RWPE1 (cell line): ENCODE measurements at regions not wholly inside any gene's neighbourhood (a gene's known extent, or its start where the extent isn't known, plus 50 kb on each side); places are given as distances from the start of the nearest gene placed in this dataset.

ENCODE experiments used
- CTCF ChIA-PET: fragments of 350-600 bp; sonication (Branson Sonifier 250); formaldehyde crosslinking; extraction: SDS; loops from one replicate; lab custom pipeline; 2021; lab: Yijun Ruan, JAX
- POLR2A ChIA-PET: fragments of 400-600 bp; formaldehyde crosslinking; extraction: SDS; loops from one replicate; lab custom pipeline; 2020; ENCODE audit warnings: antibody characterized with exemption; ENCODE audit not compliant: low non-redundant PET; lab: Yijun Ruan, JAX
- DNase-seq: peaks from one replicate; pipeline ENCODE4 v3.0.0; 2012; ENCODE audit warnings: low spot score
- H3K27ac ChIP-seq: fragments of 450-650 bp; 2 replicates; pipeline ENCODE4 v1.5.1; 2017
- CTCF ChIP-seq: fragments of 450-650 bp; conservative IDR thresholded peaks from 2 replicates; pipeline ENCODE4 v1.5.1; 2017; ENCODE audit warnings: low read depth, mild to moderate bottlenecking

- H3K27ac ChIP-seq = no peak overlapping the region
- TF ChIP-seq CTCF = no peak
- DNase-seq = no peak
- POLR2A ChIA-PET = no interaction called here
- CTCF ChIA-PET = no interaction called here
Observed at GRCh38 chr3:22045882-22046281, 294.9 kb upstream of the ZNF385D start.

- TF ChIP-seq CTCF = no peak
- H3K27ac ChIP-seq = no peak overlapping the region
- ChIA-PET CTCF (no interaction called here), POLR2A (no interaction called here)
- no peak for DNase-seq
Observed at GRCh38 chr3:22063500-22063899, 312.5 kb upstream of the ZNF385D start.

GRCh38 chr3:22068619-22069018, 317.6 kb upstream of the ZNF385D start:
- no peak for DNase-seq
- ChIA-PET POLR2A (no interaction called here), CTCF (no interaction called here)
- no peak for TF ChIP-seq CTCF
- no peak overlapping the region for H3K27ac ChIP-seq

GRCh38 chr3:22088204-22088603, 337.2 kb upstream of the ZNF385D start:
- CTCF ChIA-PET = no interaction called here

GRCh38 chr3:22089284-22089683, 338.3 kb upstream of the ZNF385D start:
- CTCF ChIA-PET = interaction anchor here (0.6 kb wide), 1 partner anchor 257 kb away, joined by 4 read pairs; no protein-coding TSS in a partner anchor
- H3K27ac ChIP-seq = no peak overlapping the region
- peak; percentile 1 for DNase-seq
- POLR2A ChIA-PET = no interaction called here
- TF ChIP-seq CTCF = peak; percentile 53

More at GRCh38 chr3:22088204-22088603, 337.2 kb upstream of the ZNF385D start:
- TF ChIP-seq CTCF = no peak
- no peak overlapping the region for H3K27ac ChIP-seq
- POLR2A ChIA-PET = no interaction called here
- no peak for DNase-seq

GRCh38 chr3:22091329-22091728, 340.3 kb upstream of the ZNF385D start:
- POLR2A ChIA-PET = no interaction called here
- no peak for DNase-seq
- CTCF ChIA-PET = no interaction called here
- no peak for TF ChIP-seq CTCF
- no peak overlapping the region for H3K27ac ChIP-seq
